K562 (cell line): ENCODE measurements at regions not wholly inside any gene's neighbourhood (a gene's known extent, or its start where the extent isn't known, plus 50 kb on each side); places are given as distances from the start of the nearest gene placed in this dataset.

Source experiments
- BCOR ChIP-seq: fragments of 450-650 bp; IDR thresholded peaks from 2 replicates; pipeline ENCODE4 v1.6.1; 2016
- CREBBP ChIP-seq: IDR thresholded peaks from one replicate; pipeline ENCODE4 v1.6.1; 2012; ENCODE audit warnings: low read depth, mild to moderate bottlenecking, control low read depth, inconsistent platforms, low read length
- CSDE1 ChIP-seq, 2 experiments: fragments of 450-650 bp; IDR thresholded peaks; 2 replicates each; pipeline ENCODE4 v1.6.1; 2016; ENCODE audit warnings: mild to moderate bottlenecking in 1 of 2
- FOXJ3 ChIP-seq: sonication (generic); formaldehyde crosslinking; IDR thresholded peaks from 2 replicates; pipeline ENCODE4 v1.4.0; 2020; ENCODE audit warnings: mild to moderate bottlenecking, missing genetic modification reagents
- HMG20B ChIP-seq: fragments of 250-450 bp; sonication (Bioruptor Pico); IDR thresholded peaks from 2 replicates; pipeline ENCODE4 v1.5.0; 2021; ENCODE audit warnings: mild to moderate bottlenecking
- HOXB6 ChIP-seq: fragments of 250-450 bp; sonication (Bioruptor Pico); IDR thresholded peaks from 2 replicates; pipeline ENCODE4 v1.5.1; 2022; ENCODE audit warnings: mild to moderate bottlenecking, borderline replicate concordance
- MYC ChIP-seq, 2 experiments: fragments of 250-450 bp in 1 of 2; sonication (Bioruptor Pico) in 1 of 2; IDR thresholded peaks; 2 replicates each; pipeline versions ENCODE4 v1.5.1 to v1.6.1; 2012 to 2021; ENCODE audit warnings: low read depth in 2 of 2, borderline replicate concordance in 1 of 2, improper control_type of control experiment in 1 of 2, low read length in 1 of 2, mild to moderate bottlenecking in 1 of 2, moderate library complexity in 1 of 2
- NBN ChIP-seq: fragments of 450-650 bp; IDR thresholded peaks from 2 replicates; pipeline ENCODE4 v1.6.1; 2016; ENCODE audit warnings: low read depth, mild to moderate bottlenecking
- NONO ChIP-seq, 2 experiments: fragments of 200-400 bp in 1 of 2; fragments of 450-650 bp in 1 of 2; formaldehyde crosslinking in 1 of 2; IDR thresholded peaks; 2 replicates each; pipeline ENCODE4 v1.6.1; 2017; ENCODE audit warnings: low read depth in 2 of 2, mild to moderate bottlenecking in 2 of 2, moderate library complexity in 2 of 2, low read length in 1 of 2
- POLR3A ChIP-seq: IDR thresholded peaks from 2 replicates; pipeline ENCODE4 v1.6.1; 2011; ENCODE audit warnings: borderline replicate concordance, mild to moderate bottlenecking, moderate library complexity; ENCODE audit not compliant: insufficient read length, insufficient read depth; ENCODE audit errors: extremely low read depth
- PTTG1 ChIP-seq: fragments of 450-650 bp; IDR thresholded peaks from 2 replicates; pipeline ENCODE4 v1.6.1; 2016; ENCODE audit warnings: low read depth, mild to moderate bottlenecking, missing genetic modification characterization, missing compliant biosample characterization
- RBM22 ChIP-seq: fragments of 200-400 bp; formaldehyde crosslinking; IDR thresholded peaks from 2 replicates; pipeline ENCODE4 v1.6.1; 2018; ENCODE audit warnings: low read length, low read depth; ENCODE audit not compliant: poor library complexity, severe bottlenecking
- SAFB2 ChIP-seq: fragments of 200-400 bp; formaldehyde crosslinking; IDR thresholded peaks from 2 replicates; pipeline ENCODE4 v1.6.1; 2018; ENCODE audit warnings: borderline replicate concordance, low read length, low read depth, moderate library complexity; ENCODE audit not compliant: severe bottlenecking
- ZNF384 ChIP-seq: IDR thresholded peaks from 2 replicates; pipeline ENCODE4 v1.6.1; 2012; ENCODE audit warnings: low read depth, low read length, improper control_type of control experiment
- ZNF408 ChIP-seq: fragments of 250-450 bp; sonication (Bioruptor Pico); IDR thresholded peaks from 2 replicates; pipeline ENCODE4 v1.4.0; 2020; ENCODE audit warnings: low read depth, mild to moderate bottlenecking, moderate library complexity
- ZNF41 ChIP-seq: fragments of 250-450 bp; sonication (Bioruptor Pico); conservative IDR thresholded peaks from 2 replicates; pipeline ENCODE4 v1.4.0; 2020; ENCODE audit warnings: mild to moderate bottlenecking
- ZNF589 ChIP-seq: fragments of 200-800 bp; sonication (Bioruptor generic); IDR thresholded peaks from 2 replicates; pipeline ENCODE4 v1.6.1; 2016; ENCODE audit warnings: low read depth, missing genetic modification characterization, missing compliant biosample characterization
- ZNF699 ChIP-seq: fragments of 250-450 bp; sonication (Bioruptor Pico); IDR thresholded peaks from 2 replicates; pipeline ENCODE4 v1.8.0; 2021; ENCODE audit warnings: mild to moderate bottlenecking, moderate library complexity; ENCODE audit not compliant: insufficient replicate concordance
- TF ChIP-seq, protein P1 (sequence below), 2 experiments: fragments of 450-650 bp; formaldehyde crosslinking in 1 of 2; IDR thresholded peaks; 2 replicates each; pipeline versions ENCODE4 v1.4.0 to v1.6.1; 2014 to 2020; ENCODE audit warnings: mild to moderate bottlenecking in 2 of 2, borderline replicate concordance in 1 of 2, low read depth in 1 of 2
- TF ChIP-seq, protein P2 (sequence below): fragments of 450-650 bp; IDR thresholded peaks from 2 replicates; pipeline ENCODE4 v1.6.1; 2016; ENCODE audit warnings: low read depth, mild to moderate bottlenecking, moderate library complexity

- TF ChIP-seq, protein P1, sequence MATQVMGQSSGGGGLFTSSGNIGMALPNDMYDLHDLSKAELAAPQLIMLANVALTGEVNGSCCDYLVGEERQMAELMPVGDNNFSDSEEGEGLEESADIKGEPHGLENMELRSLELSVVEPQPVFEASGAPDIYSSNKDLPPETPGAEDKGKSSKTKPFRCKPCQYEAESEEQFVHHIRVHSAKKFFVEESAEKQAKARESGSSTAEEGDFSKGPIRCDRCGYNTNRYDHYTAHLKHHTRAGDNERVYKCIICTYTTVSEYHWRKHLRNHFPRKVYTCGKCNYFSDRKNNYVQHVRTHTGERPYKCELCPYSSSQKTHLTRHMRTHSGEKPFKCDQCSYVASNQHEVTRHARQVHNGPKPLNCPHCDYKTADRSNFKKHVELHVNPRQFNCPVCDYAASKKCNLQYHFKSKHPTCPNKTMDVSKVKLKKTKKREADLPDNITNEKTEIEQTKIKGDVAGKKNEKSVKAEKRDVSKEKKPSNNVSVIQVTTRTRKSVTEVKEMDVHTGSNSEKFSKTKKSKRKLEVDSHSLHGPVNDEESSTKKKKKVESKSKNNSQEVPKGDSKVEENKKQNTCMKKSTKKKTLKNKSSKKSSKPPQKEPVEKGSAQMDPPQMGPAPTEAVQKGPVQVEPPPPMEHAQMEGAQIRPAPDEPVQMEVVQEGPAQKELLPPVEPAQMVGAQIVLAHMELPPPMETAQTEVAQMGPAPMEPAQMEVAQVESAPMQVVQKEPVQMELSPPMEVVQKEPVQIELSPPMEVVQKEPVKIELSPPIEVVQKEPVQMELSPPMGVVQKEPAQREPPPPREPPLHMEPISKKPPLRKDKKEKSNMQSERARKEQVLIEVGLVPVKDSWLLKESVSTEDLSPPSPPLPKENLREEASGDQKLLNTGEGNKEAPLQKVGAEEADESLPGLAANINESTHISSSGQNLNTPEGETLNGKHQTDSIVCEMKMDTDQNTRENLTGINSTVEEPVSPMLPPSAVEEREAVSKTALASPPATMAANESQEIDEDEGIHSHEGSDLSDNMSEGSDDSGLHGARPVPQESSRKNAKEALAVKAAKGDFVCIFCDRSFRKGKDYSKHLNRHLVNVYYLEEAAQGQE (IDR thresholded peaks at IDR 0.05; ENCODE audit: borderline replicate concordance), result peak; percentile 65
- TF ChIP-seq, protein P1 (CRISPR knock-in tag; IDR thresholded peaks at IDR 0.05; ENCODE audit: low read depth), result no peak
- peak; percentile 93 for TF ChIP-seq NBN
- no peak for TF ChIP-seq NONO (IDR thresholded peaks at IDR 0.05; ENCODE audit: low read depth in 2 of 2, low read length in 1 of 2)
- no peak for TF ChIP-seq FOXJ3
- TF ChIP-seq MYC (IDR thresholded peaks at IDR 0.05; ENCODE audit: low read depth, low read length), result peak; percentile 66
- TF ChIP-seq MYC (CRISPR knock-in tag; IDR thresholded peaks at IDR 0.05; ENCODE audit: borderline replicate concordance, low read depth), result no peak
- no peak for TF ChIP-seq CREBBP
- no peak for TF ChIP-seq PTTG1 (tag)
- no peak for TF ChIP-seq RBM22
- TF ChIP-seq ZNF589 (CRISPR knock-in tag), result no peak
- TF ChIP-seq SAFB2, result no peak
- no peak for TF ChIP-seq ZNF699 (CRISPR knock-in tag)
- TF ChIP-seq ZNF384, result no peak
- TF ChIP-seq, protein P2, sequence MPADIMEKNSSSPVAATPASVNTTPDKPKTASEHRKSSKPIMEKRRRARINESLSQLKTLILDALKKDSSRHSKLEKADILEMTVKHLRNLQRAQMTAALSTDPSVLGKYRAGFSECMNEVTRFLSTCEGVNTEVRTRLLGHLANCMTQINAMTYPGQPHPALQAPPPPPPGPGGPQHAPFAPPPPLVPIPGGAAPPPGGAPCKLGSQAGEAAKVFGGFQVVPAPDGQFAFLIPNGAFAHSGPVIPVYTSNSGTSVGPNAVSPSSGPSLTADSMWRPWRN, result no peak
- no peak for TF ChIP-seq ZNF408 (CRISPR knock-in tag)
- no peak for TF ChIP-seq HOXB6 (CRISPR knock-in tag)
- peak; percentile 67 for TF ChIP-seq BCOR
- no peak for TF ChIP-seq ZNF41 (CRISPR knock-in tag)
- TF ChIP-seq HMG20B (CRISPR knock-in tag), result no peak
- TF ChIP-seq POLR3A, result no peak
- TF ChIP-seq CSDE1 (IDR thresholded peaks at IDR 0.05), result no peak
Observed at GRCh38 chr2:74048843-74049519, 64.3 kb downstream of the TET3 start (continued).
